IPS DF 19.7 (cell line): ENCODE measurements at regions not wholly inside any gene's neighbourhood (a gene's known extent, or its start where the extent isn't known, plus 50 kb on each side); places are given as distances from the start of the nearest gene placed in this dataset.

Experiments
- DNase-seq: peaks from one replicate; pipeline ENCODE4 v3.0.0-alpha.2; 2013; ENCODE audit warnings: low read depth, low spot score

- DNase-seq: no peak
These were observed 185.3 kb upstream of the WWC1 start for GRCh38 chr5:168106008-168106761.

- no peak for DNase-seq
These were observed 182.0 kb upstream of the WWC1 start for GRCh38 chr5:168109441-168109840.

- no peak for DNase-seq
These were observed 181.1 kb upstream of the WWC1 start for GRCh38 chr5:168110384-168110783.

- no peak for DNase-seq
These were observed 180.3 kb upstream of the WWC1 start for GRCh38 chr5:168110870-168111832.

GRCh38 chr5:168114444-168115017 is 176.9 kb upstream of the WWC1 start:
- peak; percentile 33 for DNase-seq

GRCh38 chr5:168117469-168117868 is 174.0 kb upstream of the WWC1 start:
- DNase-seq: no peak

GRCh38 chr5:168118042-168118668 is 173.3 kb upstream of the WWC1 start:
- no peak for DNase-seq

- DNase-seq: no peak
These were observed 170.9 kb upstream of the WWC1 start for GRCh38 chr5:168120401-168121137.

GRCh38 chr5:168121138-168121494 is 170.3 kb upstream of the WWC1 start:
- no peak for DNase-seq

GRCh38 chr5:168123631-168124528 is 167.6 kb upstream of the WWC1 start:
- no peak for DNase-seq

- no peak for DNase-seq
These were observed 165.8 kb upstream of the WWC1 start for GRCh38 chr5:168125445-168126199.

GRCh38 chr5:168126606-168127005 is 164.8 kb upstream of the WWC1 start:
- DNase-seq: no peak

GRCh38 chr5:168128111-168128510 is 163.3 kb upstream of the WWC1 start:
- no peak for DNase-seq

- no peak for DNase-seq
These were observed 162.9 kb upstream of the WWC1 start for GRCh38 chr5:168128557-168128956.

GRCh38 chr5:168131519-168131918 is 159.9 kb upstream of the WWC1 start:
- DNase-seq: no peak

GRCh38 chr5:168132241-168132641 is 159.2 kb upstream of the WWC1 start:
- DNase-seq: no peak

GRCh38 chr5:168135897-168136296 is 155.5 kb upstream of the WWC1 start:
- DNase-seq: no peak

GRCh38 chr5:168136340-168136739 is 155.1 kb upstream of the WWC1 start:
- no peak for DNase-seq

- no peak for DNase-seq
These were observed 154.2 kb upstream of the WWC1 start for GRCh38 chr5:168137265-168137664.
